Ovary (tissue), 7 donors: ENCODE measurements at regions not wholly inside any gene's neighbourhood (a gene's known extent, or its start where the extent isn't known, plus 50 kb on each side); places are given as distances from the start of the nearest gene placed in this dataset.

ENCODE experiments used
- DNase-seq, 5 donors: peaks; one replicate each; pipeline ENCODE4 v3.0.0-alpha.2; 2019 to 2020
- H3K27ac ChIP-seq, 2 donors: fragments of 200-600 bp; one replicate each; pipeline versions ENCODE4 v1.5.1 to v1.8.0; 2019 to 2022
- H3K27me3 ChIP-seq: fragments of 200-600 bp; one replicate; pipeline ENCODE4 v1.8.0; 2022
- H3K36me3 ChIP-seq: fragments of 200-600 bp; sonication (generic); one replicate; pipeline ENCODE4 v1.5.1; 2019
- H3K4me1 ChIP-seq: one replicate; pipeline ENCODE4 v1.8.1; 2013; ENCODE audit warnings: mild to moderate bottlenecking, moderate library complexity; ENCODE audit not compliant: insufficient read depth
- H3K4me3 ChIP-seq: fragments of 200-600 bp; sonication (generic); one replicate; pipeline ENCODE4 v1.5.1; 2017
- H3K9me3 ChIP-seq, 2 donors: fragments of 200-600 bp in 1 of 2; sonication (generic) in 1 of 2; one replicate each; pipeline versions ENCODE4 v1.5.1 to v1.8.1; 2013 to 2019; ENCODE audit warnings: mild to moderate bottlenecking in 1 of 2, moderate library complexity in 1 of 2
- CTCF ChIP-seq, 3 donors: fragments of 450-650 bp in 2 of 3; fragments of 200-600 bp in 1 of 3; IDR thresholded peaks; one replicate each; pipeline versions ENCODE4 v1.5.1 to v1.8.0; 2016 to 2022; ENCODE audit warnings: antibody characterized with exemption in 3 of 3, mild to moderate bottlenecking in 1 of 3
- EP300 ChIP-seq: sonication (generic); formaldehyde crosslinking; IDR thresholded peaks from one replicate; pipeline ENCODE4 v1.6.1; 2017; ENCODE audit warnings: antibody characterized with exemption
- POLR2A ChIP-seq: fragments of 450-650 bp; IDR thresholded peaks from one replicate; pipeline ENCODE4 v1.6.1; 2017; ENCODE audit warnings: antibody characterized with exemption, mild to moderate bottlenecking, moderate library complexity
- WGBS, 3 donors: extraction: QIAGEN DNeasy Blood & Tissue Kit in 1 of 3; methylation state at CpG; one replicate each; pipeline versions ENCODE4 v1.1.5 to v1.1.7; 2013 to 2017; 5-methylcytosine and 5-hydroxymethylcytosine counted together
- intact Hi-C, 4 donors: fragments of 100-400 bp; cut with DNase I; formaldehyde crosslinking; loops; one replicate each; pipeline versions ENCODE4 v1.11.0 to v1.15.1; 2022 to 2023
- donor health status: DM: no; HTN: no; CAD: no; lungs with moderate emphysema.
- donor health status: DM: no; HTN: no; CAD: no.
- donor health status: Bipolar disorder and iron deficiency.
- donor health status: DM: no; HTN: no; CAD: no.
- donor health status: DM: yes; HTN: yes; CAD: no.

- DNase-seq: no peak
- 32 to 47% (median 37%) methylated on average over 1 of the region's 1 CpG for WGBS, 3 donors
- Histone ChIP-seq H3K36me3 (no peaks in the 10 kb centered on the region), H3K27me3 (peaks cover 4% of the 10 kb centered on the region), H3K4me3 (no peak overlapping the region), H3K27ac (no peak overlapping the region), H3K9me3 (no peaks in the 10 kb centered on the region), H3K4me1 (no peaks in the 10 kb centered on the region)
- TF ChIP-seq CTCF (IDR thresholded peaks at IDR 0.05) (no peak), POLR2A (no peak), EP300 (no peak)
- intact Hi-C loops: no loop called here
Observed at GRCh38 chr21:16324630-16325029, 594.8 kb downstream of the USP25 start.

- WGBS, 3 donors: 15 to 18% (median 16%) methylated on average over 6 of the region's 6 CpGs
- DNase-seq: no peak
Observed at GRCh38 chr21:16330082-16330907, 600.5 kb downstream of the USP25 start.

GRCh38 chr21:16330908-16331268 is 601.1 kb downstream of the USP25 start:
- peak overlapping the region; percentile 17 for H3K4me3 ChIP-seq
- H3K4me1 ChIP-seq: no peaks in the 10 kb centered on the region
- TF ChIP-seq EP300 (no peak), POLR2A (no peak), CTCF (IDR thresholded peaks at IDR 0.05) (no peak)
- H3K27ac ChIP-seq: peak overlapping the region in 1 of 2 donors; percentile 36
- H3K9me3 ChIP-seq: no peaks in the 10 kb centered on the region
- H3K27me3 ChIP-seq: no peaks in the 10 kb centered on the region
- 21 to 26% (median 23%) methylated on average over 5 of the region's 5 CpGs for WGBS, 3 donors
- intact Hi-C loops: loop anchor here in 3 of 4 donors (10.0 kb wide), 2 partner anchors 246 to 256 kb away; no protein-coding TSS in a partner anchor
- H3K36me3 ChIP-seq: no peaks in the 10 kb centered on the region
- no peak for DNase-seq

More at GRCh38 chr21:16330082-16330907, 600.5 kb downstream of the USP25 start:
- Histone ChIP-seq H3K4me3 (peak overlapping the region; percentile 17), H3K27me3 (no peaks in the 10 kb centered on the region), H3K36me3 (no peaks in the 10 kb centered on the region), H3K4me1 (no peaks in the 10 kb centered on the region), H3K9me3 (no peaks in the 10 kb centered on the region), H3K27ac (peak overlapping the region in 1 of 2 donors; percentile 36)
- TF ChIP-seq EP300: no peak
- TF ChIP-seq POLR2A: no peak
- TF ChIP-seq CTCF (IDR thresholded peaks at IDR 0.05): peak; percentile 17 to 70 (median 67)
- intact Hi-C loops: loop anchor here in 3 of 4 donors (10.0 kb wide), 2 partner anchors 245 to 255 kb away; no protein-coding TSS in a partner anchor

GRCh38 chr21:16337266-16337665 is 607.5 kb downstream of the USP25 start:
- no peaks in the 10 kb centered on the region for H3K4me1 ChIP-seq
- WGBS, 3 donors: 82 to 97% (median 87%) methylated on average over 2 of the region's 2 CpGs
- H3K27me3 ChIP-seq: no peaks in the 10 kb centered on the region
- H3K36me3 ChIP-seq: no peaks in the 10 kb centered on the region
- no peaks in the 10 kb centered on the region for H3K9me3 ChIP-seq
- TF ChIP-seq POLR2A: no peak
- no peak for TF ChIP-seq CTCF (IDR thresholded peaks at IDR 0.05)
- no peak for TF ChIP-seq EP300
- H3K27ac ChIP-seq: no peak overlapping the region
- intact Hi-C loops: loop anchor here in 3 of 4 donors (10.0 kb wide), 2 partner anchors 252 to 262 kb away; no protein-coding TSS in a partner anchor
- no peak for DNase-seq
- H3K4me3 ChIP-seq: no peak overlapping the region
